Uterus (tissue), 2 donors: ENCODE measurements at regions not wholly inside any gene's neighbourhood (a gene's known extent, or its start where the extent isn't known, plus 50 kb on each side); places are given as distances from the start of the nearest gene placed in this dataset.

Experiments
- CTCF ChIP-seq, 4 experiments: fragments of 200-600 bp in 2 of 4; fragments of 450-650 bp in 2 of 4; sonication (generic) in 2 of 4; IDR thresholded peaks; one replicate each; pipeline ENCODE4 v1.5.1; 2016 to 2019; ENCODE audit warnings: antibody characterized with exemption in 4 of 4, mild to moderate bottlenecking in 2 of 4, moderate library complexity in 1 of 4
- POLR2A ChIP-seq, 2 donors: fragments of 450-650 bp; IDR thresholded peaks; one replicate each; pipeline ENCODE4 v1.6.1; 2016; ENCODE audit warnings: antibody characterized with exemption in 2 of 2, mild to moderate bottlenecking in 1 of 2, moderate library complexity in 1 of 2

- no peak for TF ChIP-seq CTCF (IDR thresholded peaks at IDR 0.05)
- no peak for TF ChIP-seq POLR2A (IDR thresholded peaks at IDR 0.05)
These were observed 67.3 kb upstream of the UCN3 start for GRCh38 chr10:5297466-5297865.
